HS-27A (cell line): ENCODE measurements at regions not wholly inside any gene's neighbourhood (a gene's known extent, or its start where the extent isn't known, plus 50 kb on each side); places are given as distances from the start of the nearest gene placed in this dataset.

Experiments
- DNase-seq: peaks from one replicate; pipeline ENCODE4 v3.0.0-alpha.2; 2012; ENCODE audit warnings: low read depth, missing footprints

DNA sequence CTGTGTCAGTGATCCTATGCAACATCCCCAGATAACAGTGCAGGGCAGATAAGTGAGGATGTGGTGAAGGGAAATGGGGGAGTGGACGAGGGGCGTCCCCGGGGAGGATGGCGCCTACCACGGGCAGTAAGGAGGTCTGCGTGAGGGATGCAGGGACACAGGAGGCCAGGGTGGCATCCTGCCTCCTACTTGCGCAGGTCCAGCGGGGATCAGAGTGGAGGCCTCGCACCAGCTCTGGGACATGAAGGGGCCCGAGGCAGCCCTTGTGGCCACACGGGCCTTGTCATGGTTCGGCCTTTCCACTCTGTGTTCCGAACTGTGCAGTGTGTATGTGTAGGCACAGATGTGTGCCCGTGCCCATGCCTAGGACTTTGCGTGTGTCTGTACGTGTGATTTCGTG, 1227.5 kb downstream of the BRD1 start:
- no peak for DNase-seq

DNA sequence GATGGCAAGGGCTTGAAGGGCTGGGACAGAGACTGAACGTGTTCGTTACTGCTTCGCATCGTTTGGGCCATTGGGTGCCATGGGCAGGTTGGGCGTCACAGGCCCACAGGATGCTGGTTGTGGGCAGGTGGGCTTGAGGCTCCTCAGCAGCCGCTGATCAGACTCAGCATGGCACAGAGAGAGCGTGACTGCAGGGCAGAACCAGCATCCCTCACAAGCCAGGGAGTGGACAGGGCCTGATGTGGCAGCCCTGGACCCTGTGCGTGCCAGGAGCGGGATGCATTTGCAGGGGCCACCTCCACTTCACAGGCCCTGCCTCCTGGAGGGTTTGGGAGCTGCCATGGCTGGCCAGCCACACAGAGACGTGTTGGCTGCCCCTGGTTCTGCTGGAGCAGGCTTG, 1228.3 kb downstream of the BRD1 start:
- DNase-seq = no peak

DNA sequence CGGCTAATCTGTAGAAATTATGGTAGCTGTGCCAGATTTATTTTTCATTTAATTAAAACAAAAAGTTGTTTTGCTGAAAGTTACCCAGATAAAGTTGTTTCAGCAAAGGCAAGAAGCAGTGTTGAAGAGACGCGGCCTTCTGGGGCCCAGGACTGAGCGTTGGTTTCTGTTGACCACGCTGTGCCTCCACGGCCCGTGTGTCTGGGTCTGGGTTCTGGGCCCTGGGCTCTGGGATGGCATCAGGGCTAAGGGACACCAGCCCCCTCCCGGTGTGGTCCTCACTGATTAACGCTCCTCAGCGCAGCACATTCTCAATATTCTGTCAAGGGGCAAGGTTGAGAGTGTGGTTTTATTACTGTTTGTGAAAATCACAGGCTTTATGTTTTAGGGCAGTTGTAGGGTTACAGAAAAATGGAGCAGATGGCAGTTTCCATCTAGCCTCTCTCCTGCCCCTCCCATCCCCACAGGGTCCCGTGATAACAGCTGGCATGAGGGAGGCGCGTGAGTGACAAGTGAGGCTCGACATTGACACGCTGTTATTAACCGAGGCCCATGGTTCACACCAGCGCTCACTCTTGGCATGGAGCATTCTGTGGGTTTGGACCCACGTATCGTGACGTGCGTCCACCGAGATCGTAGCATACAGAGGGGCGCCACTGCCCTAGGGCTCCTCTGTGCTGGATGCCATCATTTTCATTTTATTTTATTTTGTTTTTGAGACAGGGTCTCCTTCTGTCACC, 1231.4 kb downstream of the BRD1 start:
- no peak for DNase-seq

DNA sequence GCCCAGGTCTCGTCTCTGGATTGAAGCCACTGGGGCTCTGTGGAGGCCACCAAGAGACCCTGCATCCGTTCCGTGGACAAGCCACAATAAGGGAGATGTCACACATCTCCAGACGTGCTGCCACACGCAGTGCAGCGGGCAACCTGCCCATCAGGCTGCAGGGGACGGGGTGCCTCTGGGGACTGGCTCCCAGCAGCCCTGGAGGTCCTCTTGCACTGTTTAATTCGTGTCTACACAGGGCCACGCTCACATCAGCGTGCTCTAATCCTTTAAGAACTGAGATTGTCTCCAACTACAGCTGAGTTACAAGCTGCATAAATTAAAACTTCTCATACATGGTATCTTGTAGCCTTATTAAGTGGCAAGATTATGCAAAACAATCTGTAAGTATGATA, 1232.2 kb downstream of the BRD1 start:
- no peak for DNase-seq

DNA sequence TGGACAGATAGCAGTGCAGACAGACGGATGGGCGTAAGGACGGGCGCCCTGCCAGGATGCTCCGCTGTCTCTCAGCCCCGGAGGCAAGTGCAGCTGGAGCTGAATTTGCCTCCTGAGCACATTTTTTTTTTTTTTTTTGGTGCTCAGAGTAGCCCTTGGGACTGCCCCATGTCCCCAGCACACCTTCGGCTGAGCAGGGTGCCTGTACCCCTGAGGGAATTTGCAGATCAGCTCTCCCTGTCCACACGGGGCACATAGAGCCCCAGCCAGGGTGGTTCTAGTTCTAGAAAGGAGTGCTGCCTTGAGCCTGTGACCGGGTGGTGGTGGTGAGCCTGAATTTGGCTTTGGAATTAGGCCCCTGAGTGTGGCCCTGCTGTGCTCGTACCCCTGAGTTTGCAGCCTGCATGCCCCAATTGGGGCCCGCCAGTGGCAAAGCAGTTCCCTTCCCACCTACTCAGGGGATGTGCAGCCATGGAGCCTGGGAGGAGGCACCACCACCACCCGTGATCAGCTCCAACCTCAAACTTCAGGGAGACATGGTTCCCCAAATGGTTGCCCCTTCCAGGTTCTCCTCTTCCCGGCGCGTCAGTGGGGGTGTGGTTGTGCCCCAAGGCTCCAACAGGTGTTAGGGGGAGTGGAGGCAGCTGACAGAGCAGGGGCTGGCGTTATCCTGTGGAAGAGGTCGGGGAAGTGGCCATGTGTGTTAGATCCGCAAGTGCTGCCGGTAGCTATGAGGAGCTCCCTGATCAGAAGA, 1232.7 kb downstream of the BRD1 start:
- no peak for DNase-seq

DNA sequence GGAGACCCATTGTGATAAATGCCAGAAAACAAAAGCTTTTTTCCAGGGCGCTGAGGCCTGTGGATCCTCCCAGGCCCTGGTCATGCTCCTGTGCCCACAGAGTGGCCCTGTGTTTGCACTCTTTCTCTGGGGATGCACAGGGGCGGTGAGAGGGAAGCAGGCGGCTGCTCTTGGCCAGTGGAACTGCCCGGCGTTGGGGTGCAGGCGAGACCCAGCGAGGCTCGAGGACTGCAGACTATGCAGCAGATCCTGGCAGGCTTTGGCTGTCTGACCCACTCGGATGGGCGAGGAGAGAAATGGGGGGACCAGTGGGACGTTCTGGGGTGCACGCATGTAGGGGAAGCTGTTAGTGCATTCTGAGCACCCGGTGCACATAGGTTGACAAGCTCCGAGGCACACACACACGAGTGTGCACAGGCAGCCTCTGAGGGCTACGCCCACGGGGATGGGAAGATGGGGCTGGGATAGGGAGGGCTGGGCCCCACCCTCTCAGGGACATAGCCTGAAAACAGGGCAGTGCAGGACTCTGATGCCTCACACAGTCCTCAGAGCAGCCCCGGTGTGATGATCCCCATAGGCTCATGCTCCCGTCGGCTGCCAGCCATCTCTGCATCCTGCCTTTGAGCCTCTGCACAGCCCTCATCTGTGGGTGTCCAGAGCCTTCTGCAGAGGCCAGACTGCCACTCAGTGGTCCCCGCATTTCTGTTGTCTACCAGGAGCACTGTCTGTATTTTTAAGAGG, 1233.5 kb downstream of the BRD1 start:
- DNase-seq = no peak

DNA sequence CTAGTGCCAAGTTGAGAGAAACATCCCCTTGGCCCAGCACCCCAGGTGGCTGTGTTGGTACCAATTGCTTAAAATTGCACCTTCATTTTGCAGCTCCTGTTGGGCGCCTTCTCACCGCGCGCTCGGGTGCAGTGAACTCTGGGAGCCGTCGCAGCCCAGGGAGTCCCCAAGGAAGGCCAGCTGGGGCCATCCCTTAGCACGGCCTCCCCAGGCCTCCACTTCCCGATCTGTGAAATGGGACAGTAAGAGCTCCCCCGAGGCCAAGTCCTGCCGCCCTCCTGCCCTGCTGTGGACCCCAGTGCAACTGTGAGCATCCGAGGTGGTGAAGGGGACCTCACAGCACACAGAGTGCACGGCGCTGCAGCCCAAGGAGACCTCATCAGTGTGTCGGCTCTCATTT, 1234.1 kb downstream of the BRD1 start:
- DNase-seq = no peak

DNA sequence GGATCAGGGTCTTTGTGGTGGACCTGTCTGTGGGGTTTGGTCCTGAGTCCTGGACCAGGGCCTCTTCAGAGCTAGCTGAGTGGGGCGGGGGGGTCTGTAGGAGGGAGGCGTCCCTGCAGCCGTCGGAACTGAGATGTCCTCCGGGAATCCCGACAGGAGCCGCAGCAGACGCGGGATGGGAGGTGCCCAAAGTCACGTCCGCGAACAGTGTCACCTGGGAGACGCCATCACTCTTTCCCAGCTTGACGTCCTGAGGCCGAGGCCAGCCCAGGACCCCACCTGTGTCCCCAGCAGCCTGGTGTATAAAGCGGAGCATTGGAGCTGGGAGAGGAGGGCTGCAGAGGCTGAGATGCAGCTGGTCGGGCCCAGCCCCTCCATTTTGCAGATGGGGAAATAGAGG, 1234.7 kb downstream of the BRD1 start:
- DNase-seq = no peak

DNA sequence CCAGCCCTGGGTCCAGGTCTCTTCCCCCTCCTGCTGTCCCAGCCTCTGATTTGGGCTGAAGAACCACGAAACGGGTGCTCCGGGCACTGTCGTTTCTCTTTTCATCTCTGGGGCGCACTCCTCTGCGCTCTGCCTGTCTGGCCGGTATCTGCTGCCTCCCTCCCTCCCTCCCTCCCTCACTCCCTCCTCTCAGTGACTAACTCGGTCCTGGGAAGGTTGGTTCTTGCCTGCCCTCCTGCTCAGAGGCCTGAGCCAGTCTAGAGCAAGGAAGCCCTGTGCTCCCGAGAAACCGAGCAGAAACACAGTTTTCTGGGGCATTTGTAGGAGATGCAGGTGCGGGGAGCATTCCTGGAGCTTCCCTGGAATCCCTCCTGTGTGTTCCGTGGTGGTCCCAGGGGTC, 1235.2 kb downstream of the BRD1 start:
- DNase-seq = no peak

DNA sequence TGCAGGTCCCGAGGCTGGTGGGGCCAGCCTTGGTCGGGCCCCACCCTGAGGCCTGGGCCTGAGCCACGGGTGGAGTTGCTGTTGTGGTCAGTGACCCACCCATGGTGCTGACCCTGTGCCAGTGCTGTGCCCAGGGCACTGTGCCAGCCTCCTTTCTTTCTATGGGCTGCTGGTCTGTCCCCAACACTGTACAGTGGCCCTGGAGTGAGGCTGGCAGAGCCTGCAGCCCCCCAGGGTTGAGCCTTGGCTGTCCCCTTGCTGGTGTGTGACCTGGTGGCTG, 1235.7 kb downstream of the BRD1 start:
- no peak for DNase-seq

DNA sequence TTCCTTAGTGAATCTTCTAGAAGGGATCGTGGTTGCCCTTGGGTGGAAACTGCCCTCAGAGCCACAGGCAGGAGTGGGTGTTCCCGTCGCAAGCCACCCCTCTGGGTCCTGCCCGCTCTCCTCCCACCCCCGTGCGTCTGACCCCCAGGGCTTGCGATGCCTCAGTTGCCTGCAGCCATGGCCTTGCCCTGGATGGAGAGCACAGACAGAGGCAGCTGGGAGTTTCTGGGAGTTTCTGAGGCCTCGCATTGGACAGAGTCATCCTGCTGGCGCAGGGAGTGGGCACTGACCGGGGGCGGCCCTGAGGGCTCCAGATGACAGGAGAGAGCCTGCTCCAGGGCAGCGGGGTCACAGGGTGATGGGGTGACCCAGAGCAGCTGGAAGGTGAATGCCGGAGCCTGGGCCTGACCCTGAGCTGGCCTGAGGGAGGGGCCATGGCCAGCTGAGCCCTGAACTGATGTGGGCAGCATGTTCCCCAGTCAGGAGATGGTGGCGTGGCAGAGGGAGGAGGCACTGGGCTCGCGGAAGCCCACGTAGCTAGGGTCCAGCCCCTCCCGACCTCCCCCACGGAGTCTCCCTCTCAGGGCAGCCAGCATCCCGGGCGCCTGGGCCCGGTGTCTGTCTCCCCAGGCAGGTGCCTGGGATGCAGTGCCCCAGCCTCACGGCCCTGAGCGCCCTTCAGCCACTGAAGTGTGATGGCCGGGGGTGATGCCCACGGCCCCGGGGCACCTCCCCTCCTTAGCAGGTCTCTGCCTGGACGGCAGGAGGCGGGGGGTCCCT, 1236.2 kb downstream of the BRD1 start:
- no peak for DNase-seq

DNA sequence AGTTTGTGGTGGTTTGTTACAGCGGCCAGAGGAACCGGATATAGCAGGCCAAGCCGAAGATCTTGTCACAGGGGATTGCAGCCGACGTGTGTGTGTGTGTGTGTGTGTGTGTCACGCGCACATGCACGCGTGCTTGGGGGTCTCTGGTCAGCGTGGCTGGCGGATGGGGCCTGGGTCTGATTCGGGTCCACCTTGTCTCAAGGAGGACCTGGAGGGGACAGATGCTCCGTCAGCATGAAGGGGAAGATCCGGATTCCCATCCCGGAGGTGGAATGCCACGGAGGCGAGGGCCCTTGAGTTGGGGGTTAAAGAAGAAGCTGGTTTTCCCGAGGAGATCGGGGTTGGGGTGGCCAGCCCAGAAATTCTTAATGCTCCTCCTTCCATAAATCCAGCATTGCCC, 1237.8 kb downstream of the BRD1 start:
- DNase-seq = no peak

DNA sequence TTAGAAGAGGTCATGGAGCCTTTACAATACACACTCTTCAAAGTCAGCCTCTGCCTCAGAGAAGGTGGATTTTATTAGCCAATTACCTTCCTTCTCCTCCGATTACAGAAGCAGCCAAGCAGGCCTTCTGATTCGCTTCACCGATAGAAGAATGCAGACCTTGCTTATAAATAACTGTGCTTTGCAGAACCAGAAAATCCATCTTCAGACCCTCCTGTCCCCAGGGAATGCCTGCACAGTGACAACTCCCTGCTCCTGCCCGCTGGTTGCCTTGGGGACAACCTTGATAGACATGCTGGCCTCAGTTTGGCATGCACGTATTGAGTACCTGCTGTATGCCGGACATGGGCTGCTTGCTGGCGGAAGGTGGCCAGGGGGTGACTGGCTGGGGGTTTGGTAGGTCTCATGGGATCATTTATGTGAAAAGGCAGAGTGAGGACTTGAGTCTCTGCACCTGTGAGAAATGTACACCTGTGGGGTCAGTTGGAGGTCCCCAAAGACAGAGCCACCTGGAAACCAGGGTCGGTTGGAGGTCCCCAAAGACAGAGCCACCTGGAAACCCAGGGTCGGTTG, 1238.7 kb downstream of the BRD1 start:
- DNase-seq = no peak

DNA sequence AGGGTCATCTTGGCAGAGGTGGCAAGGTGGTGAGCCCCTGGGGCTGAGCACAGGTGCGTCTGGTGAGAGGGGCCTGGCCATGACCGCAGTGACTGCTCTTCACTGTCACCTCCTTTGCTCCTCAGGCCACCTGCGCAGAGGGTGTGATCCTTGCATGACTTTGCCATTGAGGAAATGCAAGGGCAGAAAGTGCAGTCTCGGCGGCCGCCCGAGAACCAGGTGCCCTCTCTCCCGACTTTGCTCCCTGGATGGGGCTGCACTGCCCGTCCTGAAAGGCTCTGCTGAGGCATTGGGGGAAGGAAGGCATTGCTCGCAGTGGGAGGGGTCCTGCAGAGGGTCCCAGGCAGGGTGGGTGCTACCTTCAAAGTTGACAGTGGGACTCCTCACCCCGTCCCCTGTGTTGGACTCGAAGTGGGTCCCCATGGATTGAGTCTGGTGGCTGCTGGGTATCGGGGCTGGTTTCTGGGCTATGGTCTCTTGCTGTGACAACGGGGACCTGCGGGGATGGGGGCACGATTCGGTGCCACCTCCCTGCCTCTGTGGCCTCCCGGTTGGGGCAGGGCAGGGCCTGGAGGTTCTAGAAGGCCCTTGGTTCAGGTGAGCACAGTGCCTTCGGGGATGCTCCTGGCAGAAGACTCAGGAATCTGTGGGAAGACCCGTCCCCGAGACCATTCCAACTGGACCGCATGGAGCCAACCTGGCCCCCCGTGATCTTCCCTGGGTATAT, 1239.4 kb downstream of the BRD1 start:
- DNase-seq = no peak

DNA sequence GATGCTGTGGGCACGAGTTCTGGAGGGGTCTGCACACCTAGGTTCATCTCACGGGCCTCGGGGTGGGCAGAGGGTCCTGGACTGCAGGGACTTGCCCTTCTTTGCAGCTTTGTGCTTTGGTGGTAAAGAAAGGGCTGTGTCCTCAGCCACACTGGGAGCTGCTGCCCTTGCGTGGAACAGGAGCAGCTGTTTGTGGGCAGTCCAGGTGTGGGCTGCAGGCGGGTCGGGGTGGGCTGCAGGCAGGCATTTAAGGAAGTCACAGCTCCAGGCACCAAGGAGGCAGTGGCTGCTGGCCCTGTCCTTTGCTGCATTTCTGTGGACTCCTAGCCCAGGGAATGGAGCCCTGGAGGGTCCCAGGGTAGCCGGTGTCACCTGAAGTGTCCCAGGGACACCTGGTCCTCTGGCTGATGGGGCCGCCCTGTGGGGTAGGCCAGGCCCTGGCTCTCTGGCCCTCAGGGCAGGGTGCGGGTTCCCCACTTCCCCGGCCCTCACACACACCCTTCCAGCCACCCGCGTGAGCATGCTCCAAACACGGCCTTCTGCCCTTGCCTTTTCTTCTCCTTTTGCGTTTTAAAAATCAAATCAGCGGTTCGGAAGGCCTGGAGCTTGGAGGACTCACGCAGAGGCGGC, 1240.3 kb downstream of the BRD1 start:
- no peak for DNase-seq

DNA sequence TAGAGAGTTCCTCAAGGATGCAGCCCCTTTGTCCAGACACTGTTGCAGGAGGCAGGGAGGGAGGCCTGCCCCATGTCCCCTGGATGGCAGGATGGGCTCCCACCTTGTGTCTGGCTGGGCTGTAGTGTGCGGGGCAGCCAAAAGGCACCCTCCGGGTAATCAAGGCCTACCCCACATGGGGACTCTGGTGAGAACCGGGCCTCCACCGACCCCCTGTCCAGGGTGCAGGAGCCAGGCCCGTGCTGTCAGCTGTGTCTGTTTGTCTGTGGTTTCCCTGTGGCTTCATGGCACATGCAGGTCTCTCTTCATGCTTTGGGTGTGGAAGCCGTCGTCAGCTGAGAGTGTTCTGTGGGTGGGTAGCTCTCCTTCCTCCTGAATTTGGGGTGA, 1240.9 kb downstream of the BRD1 start:
- no peak for DNase-seq

DNA sequence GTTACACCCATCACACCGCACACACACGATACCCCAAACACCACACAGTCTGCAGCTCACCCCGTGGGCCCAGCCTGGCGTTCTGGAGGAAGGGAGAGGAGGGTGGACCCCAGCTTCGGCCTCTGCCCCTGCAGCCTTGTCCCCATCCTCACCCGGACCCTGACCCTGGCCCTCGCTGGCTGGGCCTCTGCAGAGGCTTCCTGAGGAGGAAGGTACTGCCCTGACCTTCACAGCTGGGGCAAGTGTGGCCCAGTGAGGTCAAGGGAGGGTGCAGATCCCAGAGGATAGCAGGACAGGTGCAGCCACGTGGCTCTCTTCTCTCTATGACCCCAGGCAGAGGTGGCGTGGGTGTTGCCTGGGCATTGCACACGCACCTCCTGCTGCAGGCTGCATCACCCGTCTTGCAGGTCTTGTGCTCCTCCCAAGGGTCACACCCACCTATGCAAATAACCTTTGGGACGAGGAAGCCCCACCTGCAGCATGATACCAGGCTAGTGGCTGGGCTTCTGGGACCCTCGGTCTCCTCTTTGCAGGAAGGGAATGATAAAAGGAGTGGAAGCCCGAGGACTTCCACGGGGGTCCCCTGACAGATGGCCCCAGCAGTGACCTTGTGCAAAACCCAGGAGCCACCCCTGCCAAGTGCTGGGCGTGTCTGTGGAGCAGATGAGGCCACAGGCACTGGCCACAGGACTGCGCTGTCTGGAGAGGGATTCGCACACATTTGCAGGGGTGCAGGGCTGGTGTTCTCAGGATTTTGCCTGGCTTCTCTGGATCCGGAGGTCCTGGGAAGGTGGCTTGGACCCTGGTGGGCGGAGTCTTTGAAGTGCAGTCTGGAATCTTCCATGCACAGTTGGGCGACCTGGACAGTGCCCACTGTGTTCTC, 1241.5 kb downstream of the BRD1 start:
- no peak for DNase-seq

DNA sequence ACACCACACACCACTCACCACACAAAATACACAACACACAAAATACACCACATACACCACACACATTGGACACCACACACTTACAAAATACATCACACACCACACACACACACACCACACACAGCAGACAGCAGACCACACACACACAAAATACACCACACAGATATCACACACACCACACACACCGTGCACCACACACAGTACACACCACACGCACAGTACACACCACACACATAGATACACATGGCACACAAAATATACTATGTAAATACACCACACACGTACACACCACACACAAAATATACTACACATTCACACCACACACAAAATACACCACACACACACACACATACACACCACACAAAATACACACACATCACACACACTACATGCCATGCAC, 1243.5 kb downstream of the BRD1 start:
- no peak for DNase-seq

DNA sequence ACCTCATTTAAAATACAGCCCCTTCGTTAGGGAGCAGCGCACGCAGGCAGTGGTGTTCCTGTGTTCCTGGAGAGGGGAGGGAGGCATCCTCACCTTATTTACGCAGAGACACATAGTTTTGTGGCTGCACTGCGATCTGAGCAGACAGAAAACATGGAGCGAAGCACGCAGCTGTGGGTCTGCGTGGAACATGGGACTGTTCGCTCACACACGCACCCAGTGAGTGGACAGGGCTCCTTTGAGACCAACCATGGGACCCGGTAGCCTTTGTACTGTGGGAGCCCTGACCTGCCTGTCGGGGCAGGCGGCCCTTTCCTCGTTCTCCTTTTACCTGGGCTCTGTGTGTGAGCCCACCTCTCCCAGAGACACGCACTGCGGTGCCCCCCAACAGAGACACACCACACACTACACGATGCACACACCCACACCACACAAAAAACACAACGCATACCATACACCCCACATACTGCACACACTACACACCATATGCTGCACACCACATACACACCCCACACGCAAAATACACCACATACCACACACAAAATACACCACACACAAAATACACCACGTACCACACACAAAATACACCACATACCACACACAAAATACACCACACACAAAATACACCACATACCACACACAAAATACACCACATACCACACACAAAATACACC, 1245.7 kb downstream of the BRD1 start:
- DNase-seq = no peak
